ENCODE measurements at regions not wholly inside any gene's neighbourhood (a gene's known extent, or its start where the extent isn't known, plus 50 kb on each side); places are given as distances from the start of the nearest gene placed in this dataset.
"Not testable (repeated sequence)": the region's sequence is repeated elsewhere in the genome, so short reads cannot be mapped to it uniquely, and the experiment has no call there.

GRCh38 chr13:110984798-110985197, 69.9 kb upstream of the ANKRD10 start:
- 61 to 86% (median 72%) methylated on average over 3 of the region's 3 CpGs for WGBS, 3 donors
- no peaks in the 10 kb centered on the region for H3K36me3 ChIP-seq (ENCODE audit: control insufficient read depth in 3 of 3, insufficient read depth in 2 of 3, low read depth in 1 of 3, low read length in 3 of 3)
- no peak for FAIRE-seq
- no peaks in the 10 kb centered on the region for H3K9me3 ChIP-seq (ENCODE audit: control insufficient read depth in 2 of 2, insufficient read depth in 1 of 2, low read depth in 1 of 2, low read length in 1 of 2)
- H3K4me3 ChIP-seq (ENCODE audit: low read depth in 1 of 3, low read length in 3 of 3), result no peak overlapping the region
- no peak for DNase-seq
- H3K27ac ChIP-seq (ENCODE audit: low read depth in 1 of 3, low read length in 2 of 3), result no peak overlapping the region
- no peaks in the 10 kb centered on the region for H3K4me1 ChIP-seq (ENCODE audit: control insufficient read depth in 3 of 3, insufficient read depth in 2 of 3, low read depth in 1 of 3, low read length in 2 of 3)
- peaks cover 0 to 4% (median 0%) of the 10 kb centered on the region in 3 donors for H3K27me3 ChIP-seq (ENCODE audit: control insufficient read depth in 3 of 3, insufficient read depth in 3 of 3, low read length in 3 of 3)

GRCh38 chr13:110984381-110984780, 69.5 kb upstream of the ANKRD10 start:
- WGBS, 3 donors, result 72 to 85% (median 81%) methylated on average over 5 of the region's 5 CpGs
- Histone ChIP-seq H3K36me3 (ENCODE audit: control insufficient read depth in 3 of 3, insufficient read depth in 2 of 3, low read depth in 1 of 3, low read length in 3 of 3) (no peaks in the 10 kb centered on the region), H3K27ac (ENCODE audit: low read depth in 1 of 3, low read length in 2 of 3) (no peak overlapping the region), H3K27me3 (ENCODE audit: control insufficient read depth in 3 of 3, insufficient read depth in 3 of 3, low read length in 3 of 3) (peaks cover 0 to 6% (median 0%) of the 10 kb centered on the region in 3 donors), H3K4me3 (ENCODE audit: low read depth in 1 of 3, low read length in 3 of 3) (no peak overlapping the region), H3K4me1 (ENCODE audit: control insufficient read depth in 3 of 3, insufficient read depth in 2 of 3, low read depth in 1 of 3, low read length in 2 of 3) (no peaks in the 10 kb centered on the region), H3K9me3 (ENCODE audit: control insufficient read depth in 2 of 2, insufficient read depth in 1 of 2, low read depth in 1 of 2, low read length in 1 of 2) (no peaks in the 10 kb centered on the region)
- FAIRE-seq, result no peak
- no peak for DNase-seq

- H3K27me3 ChIP-seq (ENCODE audit: control insufficient read depth in 3 of 3, insufficient read depth in 3 of 3, low read length in 3 of 3), result peaks cover 0 to 8% (median 0%) of the 10 kb centered on the region in 3 donors
- DNase-seq, result no peak
- 51 to 66% (median 59%) methylated on average over 4 of the region's 4 CpGs for WGBS, 3 donors
- H3K4me3 ChIP-seq (ENCODE audit: low read depth in 1 of 3, low read length in 3 of 3), result no peak overlapping the region
- H3K27ac ChIP-seq (ENCODE audit: low read depth in 1 of 3, low read length in 2 of 3), result no peak overlapping the region
- no peaks in the 10 kb centered on the region for H3K4me1 ChIP-seq (ENCODE audit: control insufficient read depth in 3 of 3, insufficient read depth in 2 of 3, low read depth in 1 of 3, low read length in 2 of 3)
- no peaks in the 10 kb centered on the region for H3K36me3 ChIP-seq (ENCODE audit: control insufficient read depth in 3 of 3, insufficient read depth in 2 of 3, low read depth in 1 of 3, low read length in 3 of 3)
- H3K9me3 ChIP-seq (ENCODE audit: control insufficient read depth in 2 of 2, insufficient read depth in 1 of 2, low read depth in 1 of 2, low read length in 1 of 2), result no peaks in the 10 kb centered on the region
- FAIRE-seq, result no peak
Observed at GRCh38 chr13:110983241-110983640, 68.4 kb upstream of the ANKRD10 start.

GRCh38 chr13:110981379-110981778, 66.5 kb upstream of the ANKRD10 start:
- 49 to 74% (median 62%) methylated on average over 4 of the region's 4 CpGs for WGBS, 3 donors
- Histone ChIP-seq H3K36me3 (ENCODE audit: control insufficient read depth in 3 of 3, insufficient read depth in 2 of 3, low read depth in 1 of 3, low read length in 3 of 3) (no peaks in the 10 kb centered on the region), H3K4me3 (ENCODE audit: low read depth in 1 of 3, low read length in 3 of 3) (no peak overlapping the region), H3K27me3 (ENCODE audit: control insufficient read depth in 3 of 3, insufficient read depth in 3 of 3, low read length in 3 of 3) (peaks cover 0 to 8% (median 4%) of the 10 kb centered on the region in 3 donors), H3K9me3 (ENCODE audit: control insufficient read depth in 2 of 2, insufficient read depth in 1 of 2, low read depth in 1 of 2, low read length in 1 of 2) (no peaks in the 10 kb centered on the region), H3K27ac (ENCODE audit: low read depth in 1 of 3, low read length in 2 of 3) (no peak overlapping the region), H3K4me1 (ENCODE audit: control insufficient read depth in 3 of 3, insufficient read depth in 2 of 3, low read depth in 1 of 3, low read length in 2 of 3) (no peaks in the 10 kb centered on the region)
- DNase-seq, result no peak
- no peak for FAIRE-seq

GRCh38 chr13:110980921-110981320, 66.1 kb upstream of the ANKRD10 start:
- DNase-seq, result no peak
- peaks cover 0 to 6% (median 4%) of the 10 kb centered on the region in 3 donors for H3K27me3 ChIP-seq (ENCODE audit: control insufficient read depth in 3 of 3, insufficient read depth in 3 of 3, low read length in 3 of 3)
- 55 to 71% (median 69%) methylated on average over 3 of the region's 3 CpGs for WGBS, 3 donors
- H3K9me3 ChIP-seq (ENCODE audit: control insufficient read depth in 2 of 2, insufficient read depth in 1 of 2, low read depth in 1 of 2, low read length in 1 of 2), result no peaks in the 10 kb centered on the region
- no peaks in the 10 kb centered on the region for H3K36me3 ChIP-seq (ENCODE audit: control insufficient read depth in 3 of 3, insufficient read depth in 2 of 3, low read depth in 1 of 3, low read length in 3 of 3)
- no peak for FAIRE-seq
- no peaks in the 10 kb centered on the region for H3K4me1 ChIP-seq (ENCODE audit: control insufficient read depth in 3 of 3, insufficient read depth in 2 of 3, low read depth in 1 of 3, low read length in 2 of 3)
- no peak overlapping the region for H3K4me3 ChIP-seq (ENCODE audit: low read depth in 1 of 3, low read length in 3 of 3)
- H3K27ac ChIP-seq (ENCODE audit: low read depth in 1 of 3, low read length in 2 of 3), result no peak overlapping the region

GRCh38 chr13:110979149-110979548, 64.3 kb upstream of the ANKRD10 start:
- WGBS, 3 donors, result 82 to 86% (median 83%) methylated on average over 5 of the region's 5 CpGs
- not testable (repeated sequence) for FAIRE-seq

GRCh38 chr13:110978390-110978789, 63.5 kb upstream of the ANKRD10 start:
- H3K36me3 ChIP-seq (ENCODE audit: control insufficient read depth in 3 of 3, insufficient read depth in 2 of 3, low read depth in 1 of 3, low read length in 3 of 3), result no peaks in the 10 kb centered on the region
- FAIRE-seq (no peak), DNase-seq (no peak)
- no peaks in the 10 kb centered on the region for H3K9me3 ChIP-seq (ENCODE audit: control insufficient read depth in 2 of 2, insufficient read depth in 1 of 2, low read depth in 1 of 2, low read length in 1 of 2)
- peaks cover 0 to 6% (median 4%) of the 10 kb centered on the region in 3 donors for H3K27me3 ChIP-seq (ENCODE audit: control insufficient read depth in 3 of 3, insufficient read depth in 3 of 3, low read length in 3 of 3)
- no peaks in the 10 kb centered on the region for H3K4me1 ChIP-seq (ENCODE audit: control insufficient read depth in 3 of 3, insufficient read depth in 2 of 3, low read depth in 1 of 3, low read length in 2 of 3)
- no peak overlapping the region for H3K4me3 ChIP-seq (ENCODE audit: low read depth in 1 of 3, low read length in 3 of 3)
- no peak overlapping the region for H3K27ac ChIP-seq (ENCODE audit: low read depth in 1 of 3, low read length in 2 of 3)

More at GRCh38 chr13:110979149-110979548, 64.3 kb upstream of the ANKRD10 start:
- not testable (repeated sequence) for H3K4me1 ChIP-seq (ENCODE audit: control insufficient read depth in 3 of 3, insufficient read depth in 2 of 3, low read depth in 1 of 3, low read length in 2 of 3); H3K36me3 ChIP-seq (ENCODE audit: control insufficient read depth in 3 of 3, insufficient read depth in 2 of 3, low read depth in 1 of 3, low read length in 3 of 3); H3K4me3 ChIP-seq (ENCODE audit: low read depth in 1 of 3, low read length in 3 of 3); DNase-seq; H3K27me3 ChIP-seq (ENCODE audit: control insufficient read depth in 3 of 3, insufficient read depth in 3 of 3, low read length in 3 of 3); H3K9me3 ChIP-seq (ENCODE audit: control insufficient read depth in 2 of 2, insufficient read depth in 1 of 2, low read depth in 1 of 2, low read length in 1 of 2); H3K27ac ChIP-seq (ENCODE audit: low read depth in 1 of 3, low read length in 2 of 3)

- Histone ChIP-seq H3K27ac (ENCODE audit: low read depth in 1 of 3, low read length in 2 of 3) (no peak overlapping the region), H3K9me3 (ENCODE audit: control insufficient read depth in 2 of 2, insufficient read depth in 1 of 2, low read depth in 1 of 2, low read length in 1 of 2) (peaks cover 0 to 3% of the 10 kb centered on the region in 2 donors), H3K27me3 (ENCODE audit: control insufficient read depth in 3 of 3, insufficient read depth in 3 of 3, low read length in 3 of 3) (peaks cover 0 to 6% (median 6%) of the 10 kb centered on the region in 3 donors), H3K36me3 (ENCODE audit: control insufficient read depth in 3 of 3, insufficient read depth in 2 of 3, low read depth in 1 of 3, low read length in 3 of 3) (no peaks in the 10 kb centered on the region), H3K4me1 (ENCODE audit: control insufficient read depth in 3 of 3, insufficient read depth in 2 of 3, low read depth in 1 of 3, low read length in 2 of 3) (no peaks in the 10 kb centered on the region), H3K4me3 (ENCODE audit: low read depth in 1 of 3, low read length in 3 of 3) (no peak overlapping the region)
- no peak for DNase-seq
- FAIRE-seq, result no peak
Observed at GRCh38 chr13:110976785-110977184, 61.9 kb upstream of the ANKRD10 start.

GRCh38 chr13:110973007-110973700, 58.3 kb upstream of the ANKRD10 start:
- H3K27ac ChIP-seq (ENCODE audit: low read depth in 1 of 3, low read length in 2 of 3), result no peak overlapping the region
- no peak overlapping the region for H3K4me3 ChIP-seq (ENCODE audit: low read depth in 1 of 3, low read length in 3 of 3)
- H3K36me3 ChIP-seq (ENCODE audit: control insufficient read depth in 3 of 3, insufficient read depth in 2 of 3, low read depth in 1 of 3, low read length in 3 of 3), result no peaks in the 10 kb centered on the region
- no peak for DNase-seq
- peaks cover 0 to 3% of the 10 kb centered on the region in 2 donors for H3K9me3 ChIP-seq (ENCODE audit: control insufficient read depth in 2 of 2, insufficient read depth in 1 of 2, low read depth in 1 of 2, low read length in 1 of 2)
- no peak for FAIRE-seq
- WGBS, 3 donors, result 66 to 96% (median 89%) methylated on average over 1 of the region's 1 CpG
- no peaks in the 10 kb centered on the region for H3K4me1 ChIP-seq (ENCODE audit: control insufficient read depth in 3 of 3, insufficient read depth in 2 of 3, low read depth in 1 of 3, low read length in 2 of 3)
- peaks cover 0 to 6% (median 0%) of the 10 kb centered on the region in 3 donors for H3K27me3 ChIP-seq (ENCODE audit: control insufficient read depth in 3 of 3, insufficient read depth in 3 of 3, low read length in 3 of 3)
